MM.1S (cell line): ENCODE measurements at regions not wholly inside any gene's neighbourhood (a gene's known extent, or its start where the extent isn't known, plus 50 kb on each side); places are given as distances from the start of the nearest gene placed in this dataset.
"Not testable (repeated sequence)": the region's sequence is repeated elsewhere in the genome, so short reads cannot be mapped to it uniquely, and the experiment has no call there.

Experiments used
- CTCF ChIP-seq: fragments of 300-600 bp; sonication (generic); IDR thresholded peaks from 2 replicates; pipeline ENCODE4 v1.5.1; 2016; ENCODE audit warnings: antibody characterized with exemption, low read length, mixed read lengths
- EZH2 ChIP-seq: fragments of 300-600 bp; sonication (generic); optimal IDR thresholded peaks from 2 replicates; pipeline ENCODE3; 2017; ENCODE audit warnings: low read depth, mild to moderate bottlenecking, antibody characterized with exemption, low read length, mixed read lengths

DNA sequence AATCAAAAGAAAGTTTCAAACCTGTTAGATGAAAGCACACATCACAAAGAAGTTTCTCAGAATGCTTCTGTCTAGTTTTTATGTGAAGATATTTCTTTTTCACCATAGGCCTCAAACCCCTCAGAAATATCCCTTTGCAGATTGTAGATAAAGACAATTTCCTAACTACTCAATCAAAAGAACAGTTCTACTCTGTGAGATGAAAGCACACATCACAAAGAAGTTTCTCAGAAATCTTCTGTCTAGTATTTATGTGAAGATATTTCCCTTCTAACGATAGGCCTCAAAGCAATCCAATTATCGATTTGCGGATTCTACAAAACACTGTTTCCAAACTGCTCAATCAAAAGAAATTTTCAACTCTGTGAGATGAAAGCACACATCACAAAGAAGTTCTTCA lies 3092.1 kb upstream of the OR11H1 start:
- not testable (repeated sequence) for TF ChIP-seq CTCF, EZH2
